ENCODE measurements at regions not wholly inside any gene's neighbourhood (a gene's known extent, or its start where the extent isn't known, plus 50 kb on each side); places are given as distances from the start of the nearest gene placed in this dataset.

DNA sequence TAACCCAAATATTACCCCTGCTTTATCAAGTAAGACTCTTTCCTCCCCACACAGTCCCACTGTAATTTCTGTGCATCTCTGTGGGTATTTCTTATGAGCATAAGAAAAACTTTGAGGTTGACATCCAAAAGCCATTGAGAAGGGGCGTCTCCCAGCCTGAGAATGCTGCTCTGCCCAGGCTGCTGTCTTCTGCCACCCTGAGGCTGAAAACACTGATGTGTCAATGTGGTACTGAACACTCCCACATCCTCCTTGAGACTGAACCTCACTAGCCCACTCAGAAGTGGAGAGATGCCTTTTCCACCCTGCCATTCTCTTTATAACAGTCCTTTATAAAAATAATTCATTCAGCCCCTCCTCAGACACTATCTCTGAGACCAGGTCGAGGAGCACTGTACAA, 120.8 kb downstream of the SMIM20 start:
- H3K56ac ChIP-seq (replicated peaks; ENCODE audit: insufficient read length, low read depth, low read length), result no peak overlapping the region
- H3K23ac ChIP-seq (ENCODE audit: insufficient read length), result no peak overlapping the region
- no peak overlapping the region for H4K91ac ChIP-seq (replicated peaks; ENCODE audit: insufficient read length, low read length)
- H2BK20ac ChIP-seq (ENCODE audit: low read length), result no peak overlapping the region
- H4K8ac ChIP-seq (ENCODE audit: extremely low read depth, insufficient read depth, low read length), result no peak overlapping the region
- H3K4me1 ChIP-seq (replicated peaks in 1 of 4; ENCODE audit: control insufficient read depth in 3 of 4, insufficient read depth in 4 of 4, low read length in 3 of 4), result peaks cover 9 to 16% (median 11%) of the 10 kb centered on the region in 4 experiments
- H2BK120ac ChIP-seq (replicated peaks; ENCODE audit: low read depth, low read length), result no peak overlapping the region
- H2BK15ac ChIP-seq (ENCODE audit: low read length), result no peak overlapping the region
- H3K18ac ChIP-seq (ENCODE audit: extremely low read depth, low read length), result no peak overlapping the region
- peaks cover 7% of the 10 kb centered on the region in 2 experiments; a peak in 3 of 4 replicates for H3K9me3 ChIP-seq (ENCODE audit: insufficient read depth in 2 of 2, low read depth in 1 of 2, low read length in 1 of 2)
- peak overlapping the region; percentile 60; the same call in 1 of the 2 replicates for H2BK12ac ChIP-seq (ENCODE audit: low read depth, low read length)
- no peak overlapping the region for H3K27ac ChIP-seq (ENCODE audit: low read depth, low read length)
- H3K79me1 ChIP-seq (ENCODE audit: low read depth, low read length), result no peaks in the 10 kb centered on the region
- POLR2A ChIA-PET (ENCODE audit: partially characterized antibody), result no interaction called here
- no peaks in the 10 kb centered on the region for H3K79me2 ChIP-seq (ENCODE audit: control insufficient read depth in 1 of 2, insufficient read depth in 2 of 2, low read length in 2 of 2)
- H4K5ac ChIP-seq (ENCODE audit: insufficient read length, low read depth, low read length), result no peak overlapping the region
- FAIRE-seq, result no peak
- H2AFZ ChIP-seq (ENCODE audit: low read length), result no peak overlapping the region
- peaks cover 4% of the 10 kb centered on the region; the same call in 1 of the 2 replicates for H3K23me2 ChIP-seq (ENCODE audit: low read depth, low read length)
- TF ChIP-seq ASH2L (IDR thresholded peaks at IDR 0.05; ENCODE audit: low read length), result no peak
- TF ChIP-seq RAD21 (IDR thresholded peaks at IDR 0.05 in 1 of 2, conservative IDR thresholded peaks at IDR 0.05 in 1 of 2; ENCODE audit: low read depth in 2 of 2, low read length in 2 of 2), result no peak
- no peak for TF ChIP-seq EP300 (IDR thresholded peaks at IDR 0.05; ENCODE audit: borderline replicate concordance in 1 of 2, low read depth in 2 of 2, low read length in 2 of 2)
- no peak for TF ChIP-seq SP4 (IDR thresholded peaks at IDR 0.05; ENCODE audit: low read length)
- no peak for TF ChIP-seq CEBPB (IDR thresholded peaks at IDR 0.05; ENCODE audit: low read depth, low read length)
- no peak for TF ChIP-seq BCL11A (IDR thresholded peaks at IDR 0.05; ENCODE audit: low read depth in 2 of 2, low read length in 2 of 2)
- no peak for TF ChIP-seq TBP (IDR thresholded peaks at IDR 0.05; ENCODE audit: low read depth, low read length)
- TF ChIP-seq SP2 (IDR thresholded peaks at IDR 0.05; ENCODE audit: low read length), result no peak
- no peak for TF ChIP-seq RNF2 (IDR thresholded peaks at IDR 0.05; ENCODE audit: borderline replicate concordance, low read depth, low read length, missing control alignments, poor library complexity, severe bottlenecking)
- no peak for TF ChIP-seq GABPA (IDR thresholded peaks at IDR 0.05; ENCODE audit: borderline replicate concordance, insufficient read depth, low read length)
- no peak for TF ChIP-seq TCF12 (IDR thresholded peaks at IDR 0.05; ENCODE audit: low read depth, low read length)
- H3K14ac ChIP-seq (ENCODE audit: insufficient read length), result no peak overlapping the region
- no peak overlapping the region for H3K4me2 ChIP-seq (ENCODE audit: insufficient read depth in 1 of 2, low read depth in 2 of 2, low read length in 2 of 2)
- no peaks in the 10 kb centered on the region for H4K20me1 ChIP-seq (replicated peaks in 1 of 2; ENCODE audit: control insufficient read depth in 1 of 2, insufficient read depth in 2 of 2, low read length in 2 of 2)
- no peaks in the 10 kb centered on the region for H3K27me3 ChIP-seq (replicated peaks in 1 of 4; ENCODE audit: control insufficient read depth in 3 of 4, extremely low read depth in 1 of 4, insufficient read depth in 3 of 4, low read length in 3 of 4)
- no peak overlapping the region for H3K4ac ChIP-seq (replicated peaks; ENCODE audit: insufficient read length, low read depth, low read length)
- no peak overlapping the region for H3K4me3 ChIP-seq (ENCODE audit: extremely low read depth in 1 of 4, insufficient read depth in 2 of 4, low read depth in 3 of 4, low read length in 4 of 4)
- H3K9ac ChIP-seq (replicated peaks in 1 of 4; ENCODE audit: extremely low read depth in 1 of 4, low read depth in 3 of 4, low read length in 3 of 4), result no peak overlapping the region
- H3K36me3 ChIP-seq (ENCODE audit: control insufficient read depth in 2 of 4, insufficient read depth in 4 of 4, low read length in 3 of 4), result peaks cover 0 to 4% (median 0%) of the 10 kb centered on the region in 4 experiments; a peak in 1 of 8 replicates
- H2BK5ac ChIP-seq (ENCODE audit: low read depth, low read length), result no peak overlapping the region
- 84% methylated on average over 2 of the region's 2 CpGs; no CpG with 5 or more reads in 1 of the 2 experiments for WGBS, 2 experiments (ENCODE audit: extremely low coverage in 1 of 2, insufficient coverage in 1 of 2, insufficient read length in 1 of 2, insufficient replicate concordance in 2 of 2, low coverage in 1 of 2, low lambda C conversion rate in 2 of 2, missing lambda C conversion rate in 1 of 2)
- DNase-seq (ENCODE audit: low read depth in 1 of 2, low spot score in 2 of 2), result no peak
- H2AK5ac ChIP-seq (ENCODE audit: low read depth, low read length), result 0 out of 2 replicates have a peak overlapping the region, but pooled peaks have one; percentile 26
- CTCF ChIA-PET (ENCODE audit: partially characterized antibody), result no interaction called here

All from H1 (cell line).